NT2/D1 (cell line): ENCODE measurements at regions not wholly inside any gene's neighbourhood (a gene's known extent, or its start where the extent isn't known, plus 50 kb on each side); places are given as distances from the start of the nearest gene placed in this dataset.

ENCODE experiments used
- SUZ12 ChIP-seq: IDR thresholded peaks from 2 replicates; pipeline ENCODE4 v1.6.1; 2011; ENCODE audit not compliant: insufficient read length, insufficient read depth; ENCODE audit errors: extremely low read depth
- ZNF274 ChIP-seq: IDR thresholded peaks from 2 replicates; pipeline ENCODE4 v1.6.1; 2011; ENCODE audit warnings: mild to moderate bottlenecking, low read depth, low read length

DNA sequence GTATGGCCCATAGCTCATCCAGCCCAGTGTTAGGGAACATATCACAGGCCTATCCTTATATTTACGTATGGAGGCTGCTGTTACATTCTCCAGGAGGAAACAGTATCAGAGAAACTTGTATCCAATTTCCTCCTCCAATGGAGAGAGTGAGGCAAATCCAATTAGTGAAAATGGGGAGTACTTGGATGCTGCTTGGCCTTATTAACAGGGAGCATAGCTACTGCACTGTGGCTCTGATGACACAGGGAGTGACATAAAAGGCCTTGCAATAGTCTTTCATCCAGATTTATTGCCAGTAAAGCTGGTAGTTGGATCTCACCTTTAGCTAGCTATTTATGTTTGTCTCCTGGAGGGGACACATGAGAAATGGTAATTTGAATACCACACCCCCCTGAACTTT is 313.2 kb upstream of the MTPN start:
- no peak for TF ChIP-seq ZNF274
- TF ChIP-seq SUZ12 = no peak
